ENCODE measurements at regions not wholly inside any gene's neighbourhood (a gene's known extent, or its start where the extent isn't known, plus 50 kb on each side); places are given as distances from the start of the nearest gene placed in this dataset.

GRCh38 chr1:111565968-111566367 lies 53.6 kb upstream of the RAP1A start:
- Histone ChIP-seq H3K9me3 (no peaks in the 10 kb centered on the region), H3K27ac (no peak overlapping the region), H3K4me3 (no peak overlapping the region), H3K27me3 (no peaks in the 10 kb centered on the region), H3K4me1 (peaks cover 0 to 4% (median 0%) of the 10 kb centered on the region in 4 donors), H3K36me3 (no peaks in the 10 kb centered on the region)
- TF ChIP-seq POLR2A (IDR thresholded peaks at IDR 0.05) = no peak
- no peak for TF ChIP-seq CTCF (IDR thresholded peaks at IDR 0.05)
- DNase-seq = no peak

GRCh38 chr1:111568160-111568647 lies 51.4 kb upstream of the RAP1A start:
- Histone ChIP-seq H3K4me3 (no peak overlapping the region), H3K9me3 (no peaks in the 10 kb centered on the region), H3K4me1 (peaks cover 0 to 4% (median 0%) of the 10 kb centered on the region in 4 donors), H3K36me3 (no peaks in the 10 kb centered on the region), H3K27ac (no peak overlapping the region), H3K27me3 (no peaks in the 10 kb centered on the region)
- DNase-seq = no peak
- no peak for TF ChIP-seq CTCF (IDR thresholded peaks at IDR 0.05)
- TF ChIP-seq POLR2A (IDR thresholded peaks at IDR 0.05) = no peak
